ENCODE measurements at regions not wholly inside any gene's neighbourhood (a gene's known extent, or its start where the extent isn't known, plus 50 kb on each side); places are given as distances from the start of the nearest gene placed in this dataset.

- Histone ChIP-seq H3K4me1 (no peaks in the 10 kb centered on the region), H3K36me3 (no peaks in the 10 kb centered on the region), H3K9me3 (no peaks in the 10 kb centered on the region), H3K27me3 (no peaks in the 10 kb centered on the region), H3K4me3 (ENCODE audit: low read depth, low read length) (no peak overlapping the region)
- TF ChIP-seq CTCF (IDR thresholded peaks at IDR 0.05; ENCODE audit: low read depth, low read length): no peak
- no peak for DNase-seq
Observed at GRCh38 chr7:67571026-67571545, 574.5 kb downstream of the TYW1 start.

- Histone ChIP-seq H3K4me1 (no peaks in the 10 kb centered on the region), H3K36me3 (no peaks in the 10 kb centered on the region)
- DNase-seq: no peak
Observed at GRCh38 chr7:67573639-67574038, 577.0 kb downstream of the TYW1 start.

GRCh38 chr7:67588631-67589030 lies 592.0 kb downstream of the TYW1 start:
- Histone ChIP-seq H3K27me3 (peaks cover 5% of the 10 kb centered on the region; the same call in 1 of the 2 replicates), H3K4me3 (ENCODE audit: low read depth, low read length) (no peak overlapping the region), H3K4me1 (no peaks in the 10 kb centered on the region), H3K9me3 (no peaks in the 10 kb centered on the region), H3K36me3 (no peaks in the 10 kb centered on the region)
- no peak for TF ChIP-seq CTCF (IDR thresholded peaks at IDR 0.05; ENCODE audit: low read depth, low read length)
- DNase-seq: no peak

More at GRCh38 chr7:67573639-67574038, 577.0 kb downstream of the TYW1 start:
- no peaks in the 10 kb centered on the region for H3K9me3 ChIP-seq
- no peaks in the 10 kb centered on the region for H3K27me3 ChIP-seq
- TF ChIP-seq CTCF (IDR thresholded peaks at IDR 0.05; ENCODE audit: low read depth, low read length): no peak
- no peak overlapping the region for H3K4me3 ChIP-seq (ENCODE audit: low read depth, low read length)

GRCh38 chr7:67589183-67589582 lies 592.5 kb downstream of the TYW1 start:
- no peak for DNase-seq

GRCh38 chr7:67590649-67591048 lies 594.0 kb downstream of the TYW1 start:
- DNase-seq: no peak
- no peaks in the 10 kb centered on the region for H3K4me1 ChIP-seq
- peaks cover 9% of the 10 kb centered on the region; the same call in 1 of the 2 replicates for H3K27me3 ChIP-seq
- TF ChIP-seq CTCF (IDR thresholded peaks at IDR 0.05; ENCODE audit: low read depth, low read length): no peak
- H3K4me3 ChIP-seq (ENCODE audit: low read depth, low read length): no peak overlapping the region
- no peaks in the 10 kb centered on the region for H3K36me3 ChIP-seq
- no peaks in the 10 kb centered on the region for H3K9me3 ChIP-seq

More at GRCh38 chr7:67589183-67589582, 592.5 kb downstream of the TYW1 start:
- no peak overlapping the region for H3K4me3 ChIP-seq (ENCODE audit: low read depth, low read length)
- no peaks in the 10 kb centered on the region for H3K9me3 ChIP-seq
- H3K27me3 ChIP-seq: peaks cover 9% of the 10 kb centered on the region; the same call in 1 of the 2 replicates
- TF ChIP-seq CTCF (IDR thresholded peaks at IDR 0.05; ENCODE audit: low read depth, low read length): no peak
- no peaks in the 10 kb centered on the region for H3K36me3 ChIP-seq
- H3K4me1 ChIP-seq: no peaks in the 10 kb centered on the region

GRCh38 chr7:67593794-67594193 lies 597.2 kb downstream of the TYW1 start:
- TF ChIP-seq CTCF (IDR thresholded peaks at IDR 0.05; ENCODE audit: low read depth, low read length): no peak
- H3K4me3 ChIP-seq (ENCODE audit: low read depth, low read length): no peak overlapping the region
- no peaks in the 10 kb centered on the region for H3K9me3 ChIP-seq
- no peak for DNase-seq
- H3K36me3 ChIP-seq: no peaks in the 10 kb centered on the region
- peaks cover 9% of the 10 kb centered on the region; the same call in 1 of the 2 replicates for H3K27me3 ChIP-seq
- no peaks in the 10 kb centered on the region for H3K4me1 ChIP-seq
